SJCRH30 (cell line): ENCODE measurements at regions not wholly inside any gene's neighbourhood (a gene's known extent, or its start where the extent isn't known, plus 50 kb on each side); places are given as distances from the start of the nearest gene placed in this dataset.
"Not testable (repeated sequence)": the region's sequence is repeated elsewhere in the genome, so short reads cannot be mapped to it uniquely, and the experiment has no call there.

Experiments
- DNase-seq, 2 experiments: peaks; one replicate each; pipeline ENCODE4 v3.0.0-alpha.2; 2015 to 2020
- H3K27ac ChIP-seq: fragments of 250-450 bp; sonication (Bioruptor Pico); 2 replicates; pipeline ENCODE4 v1.5.1; 2020; ENCODE audit warnings: mild to moderate bottlenecking, moderate library complexity
- H3K27me3 ChIP-seq: fragments of 250-450 bp; sonication (Bioruptor Pico); 2 replicates; pipeline ENCODE4 v1.5.1; 2020; ENCODE audit warnings: mild to moderate bottlenecking, moderate library complexity
- H3K36me3 ChIP-seq: fragments of 250-450 bp; sonication (Bioruptor Pico); 2 replicates; pipeline ENCODE4 v1.5.1; 2020; ENCODE audit warnings: mild to moderate bottlenecking, moderate library complexity
- H3K4me1 ChIP-seq: fragments of 250-450 bp; sonication (Bioruptor Pico); 2 replicates; pipeline ENCODE4 v1.5.1; 2020; ENCODE audit warnings: mild to moderate bottlenecking, moderate library complexity
- H3K4me3 ChIP-seq: fragments of 250-450 bp; sonication (Bioruptor Pico); 2 replicates; pipeline ENCODE4 v1.5.1; 2020; ENCODE audit warnings: mild to moderate bottlenecking, moderate library complexity
- H3K9me3 ChIP-seq: fragments of 250-450 bp; sonication (Bioruptor Pico); replicated peaks from 2 replicates; pipeline ENCODE4 v1.5.1; 2020; ENCODE audit warnings: mild to moderate bottlenecking, moderate library complexity

DNA sequence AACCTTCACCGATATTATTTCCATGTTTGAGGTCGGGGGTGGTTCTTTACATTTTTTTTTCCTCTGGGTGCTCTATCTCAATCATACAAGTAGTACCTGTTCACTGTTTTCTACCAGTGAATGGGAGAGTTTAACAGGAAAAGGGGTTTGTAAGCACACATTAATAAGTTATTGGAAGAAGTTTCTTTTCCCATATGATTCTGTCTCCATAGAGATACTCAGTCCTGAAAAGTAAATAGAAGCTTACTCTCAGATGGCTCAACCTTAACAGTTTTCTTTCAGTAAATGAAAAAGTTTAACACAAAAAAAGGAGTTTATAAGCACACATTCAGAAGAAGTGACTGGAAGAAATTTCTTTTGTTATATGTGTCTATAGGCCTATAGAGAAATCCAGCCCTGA, 995.6 kb upstream of the SLC39A10 start:
- H3K4me1 ChIP-seq = no peaks in the 10 kb centered on the region
- H3K27ac ChIP-seq = no peak overlapping the region
- no peak for DNase-seq
- H3K4me3 ChIP-seq = no peak overlapping the region
- no peaks in the 10 kb centered on the region for H3K9me3 ChIP-seq
- no peaks in the 10 kb centered on the region for H3K36me3 ChIP-seq
- 0 out of 2 replicates have a peak, but pooled peaks cover 10% of the 10 kb centered on the region for H3K27me3 ChIP-seq

DNA sequence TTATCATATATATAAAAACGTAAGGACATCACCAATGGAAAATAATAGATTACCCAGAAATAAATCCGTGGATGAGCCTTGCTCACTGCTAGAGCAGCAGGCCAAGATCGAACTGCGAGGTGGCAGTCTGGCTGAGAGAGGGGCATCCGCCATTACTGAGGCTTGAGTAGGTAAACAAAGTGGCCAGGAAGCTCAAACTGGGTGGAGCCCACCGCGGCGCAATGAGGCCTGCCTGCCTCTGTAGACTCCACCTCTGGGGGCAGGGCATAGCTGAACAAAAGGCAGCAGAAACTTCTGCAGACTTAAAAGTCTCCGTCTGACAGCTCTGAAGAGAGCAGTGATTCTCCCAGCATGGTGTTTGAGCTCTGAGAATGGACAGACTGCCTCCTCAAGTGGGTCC, 1018.0 kb upstream of the SLC39A10 start:
- H3K27me3 ChIP-seq, DNase-seq, H3K27ac ChIP-seq, H3K4me3 ChIP-seq, H3K4me1 ChIP-seq, H3K9me3 ChIP-seq, H3K36me3 ChIP-seq: not testable (repeated sequence)

DNA sequence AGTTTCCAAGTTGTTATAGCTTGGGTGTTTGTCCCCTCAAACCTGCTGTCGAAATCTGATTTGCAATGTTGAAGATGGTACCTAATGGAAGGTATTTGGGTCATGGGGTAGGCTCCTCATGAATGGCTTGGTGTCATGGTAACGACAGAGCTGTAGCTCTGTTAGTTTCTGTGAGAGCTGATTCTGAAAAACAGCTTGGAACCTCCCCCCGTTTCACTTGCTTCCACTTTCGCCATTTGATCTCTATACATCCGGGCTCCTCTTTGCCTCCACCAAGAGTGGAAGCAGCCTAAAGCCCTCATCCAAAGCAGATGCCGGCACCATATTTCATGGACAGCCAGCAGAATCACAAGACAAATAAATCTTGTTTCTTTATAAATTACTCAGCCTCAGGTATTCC, 1035.1 kb upstream of the SLC39A10 start:
- H3K4me1 ChIP-seq = no peaks in the 10 kb centered on the region; the same call in 1 of the 2 replicates
- H3K36me3 ChIP-seq = no peaks in the 10 kb centered on the region
- H3K4me3 ChIP-seq = no peak overlapping the region
- no peak for DNase-seq
- H3K27me3 ChIP-seq = no peaks in the 10 kb centered on the region
- no peak overlapping the region for H3K27ac ChIP-seq
- H3K9me3 ChIP-seq = no peaks in the 10 kb centered on the region

DNA sequence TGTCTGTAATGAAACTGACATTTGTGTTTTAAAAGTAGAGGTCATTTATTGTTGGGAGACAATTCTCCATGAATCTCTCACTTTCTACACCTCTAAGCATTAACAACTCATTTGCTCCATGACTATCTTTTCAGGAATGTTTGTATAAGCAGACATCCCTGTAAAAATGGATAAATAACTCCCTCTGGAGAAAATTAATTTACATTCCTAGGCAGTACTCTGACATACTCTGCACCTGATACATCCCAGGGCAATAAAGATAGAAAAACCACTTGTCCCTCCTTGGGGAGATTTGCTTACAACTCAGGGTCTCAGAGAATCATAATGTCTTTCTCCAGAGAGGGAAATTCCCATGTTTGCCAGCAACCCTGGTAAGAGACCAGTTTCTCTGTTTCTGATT, 1037.7 kb upstream of the SLC39A10 start:
- Histone ChIP-seq H3K27me3 (no peaks in the 10 kb centered on the region), H3K9me3 (0 out of 2 replicates have a peak, but pooled peaks cover 2% of the 10 kb centered on the region), H3K4me1 (no peaks in the 10 kb centered on the region; the same call in 1 of the 2 replicates), H3K4me3 (no peak overlapping the region), H3K36me3 (no peaks in the 10 kb centered on the region), H3K27ac (no peak overlapping the region)
- no peak for DNase-seq

DNA sequence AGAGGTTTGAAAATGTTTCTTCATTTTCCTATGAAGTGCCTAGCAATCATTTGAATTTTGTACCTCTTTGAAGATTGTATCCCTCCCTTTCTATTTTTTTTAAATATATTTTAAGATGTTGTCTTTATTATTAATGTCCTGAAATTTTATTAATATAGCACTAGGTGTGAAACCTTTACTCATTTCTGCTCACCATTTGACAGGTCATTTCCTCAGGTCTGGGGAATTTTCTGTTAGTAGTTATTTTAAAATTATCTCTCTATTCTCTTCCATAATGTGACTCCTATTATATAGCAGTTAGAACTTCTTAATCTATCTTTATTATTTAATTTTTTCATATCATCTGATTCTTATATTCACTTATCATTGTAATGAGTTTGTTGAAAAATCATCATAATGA, 1038.6 kb upstream of the SLC39A10 start:
- Histone ChIP-seq H3K36me3 (no peaks in the 10 kb centered on the region), H3K27me3 (no peaks in the 10 kb centered on the region), H3K4me1 (no peaks in the 10 kb centered on the region; the same call in 1 of the 2 replicates), H3K27ac (no peak overlapping the region), H3K9me3 (0 out of 2 replicates have a peak, but pooled peaks cover 2% of the 10 kb centered on the region), H3K4me3 (no peak overlapping the region)
- no peak for DNase-seq

DNA sequence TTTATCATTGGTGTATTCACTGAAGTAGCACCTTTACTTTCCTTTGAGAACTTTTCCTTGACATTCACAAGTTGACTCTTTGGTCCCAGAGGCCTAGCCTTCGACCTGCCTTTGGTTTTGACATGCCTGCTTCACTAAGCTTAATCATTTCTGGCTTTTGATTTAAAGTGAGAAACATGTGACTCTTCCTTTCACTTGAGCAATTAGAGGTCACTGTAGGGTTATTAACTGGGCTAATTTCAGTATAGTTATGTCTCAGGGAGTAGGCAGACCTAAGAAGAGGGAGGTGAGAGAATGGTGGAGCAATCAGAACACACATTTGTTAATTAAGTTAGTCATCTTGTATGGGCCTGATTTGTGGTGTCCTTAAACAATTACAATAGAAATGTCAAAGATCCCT, 1040.7 kb upstream of the SLC39A10 start:
- Histone ChIP-seq H3K27ac (no peak overlapping the region), H3K36me3 (no peaks in the 10 kb centered on the region), H3K27me3 (no peaks in the 10 kb centered on the region), H3K4me3 (no peak overlapping the region), H3K9me3 (0 out of 2 replicates have a peak, but pooled peaks cover 2% of the 10 kb centered on the region), H3K4me1 (no peaks in the 10 kb centered on the region; the same call in 1 of the 2 replicates)
- no peak for DNase-seq

DNA sequence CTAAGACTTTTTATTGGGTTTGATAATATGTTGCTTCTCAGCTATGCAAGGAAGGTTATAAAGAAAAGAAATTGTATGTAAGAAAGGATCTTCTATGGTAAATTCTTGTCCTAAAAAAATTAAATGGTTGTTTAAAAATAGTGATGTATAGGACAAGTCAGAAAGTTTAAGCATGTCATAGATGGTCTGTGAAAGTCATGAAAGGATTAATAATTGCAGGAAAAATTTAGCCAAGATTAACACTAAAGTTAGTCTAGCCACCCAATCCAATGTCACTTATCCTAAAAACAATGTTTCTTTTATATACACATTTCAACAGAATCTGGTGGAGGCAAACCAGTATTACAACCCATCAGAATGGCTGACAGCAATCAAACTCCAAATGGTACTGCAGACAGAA, 1046.7 kb upstream of the SLC39A10 start:
- H3K27ac ChIP-seq = no peak overlapping the region
- no peaks in the 10 kb centered on the region for H3K36me3 ChIP-seq
- peaks cover 8% of the 10 kb centered on the region for H3K9me3 ChIP-seq
- H3K4me1 ChIP-seq = no peaks in the 10 kb centered on the region
- no peaks in the 10 kb centered on the region for H3K27me3 ChIP-seq
- no peak overlapping the region for H3K4me3 ChIP-seq
- DNase-seq = no peak

DNA sequence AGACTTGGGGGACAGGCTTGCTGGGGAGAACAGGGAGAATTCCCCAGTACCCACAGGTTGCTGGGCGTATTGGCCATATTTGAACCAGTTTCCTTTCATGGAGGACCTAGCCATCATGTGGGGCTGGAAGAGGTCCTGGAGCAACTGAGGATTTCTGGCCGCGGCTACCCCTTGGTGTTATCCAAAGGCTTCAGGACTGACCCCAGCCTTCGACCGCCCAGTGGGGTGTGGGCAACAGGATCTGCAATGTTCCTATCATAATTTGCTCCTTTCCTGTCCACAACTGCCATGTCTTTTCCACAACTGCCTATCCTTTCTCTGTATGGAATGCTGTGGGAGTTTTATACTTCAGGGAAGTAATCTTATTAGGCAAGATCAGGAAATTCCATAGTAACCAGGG, 1053.6 kb upstream of the SLC39A10 start:
- no peak for DNase-seq

DNA sequence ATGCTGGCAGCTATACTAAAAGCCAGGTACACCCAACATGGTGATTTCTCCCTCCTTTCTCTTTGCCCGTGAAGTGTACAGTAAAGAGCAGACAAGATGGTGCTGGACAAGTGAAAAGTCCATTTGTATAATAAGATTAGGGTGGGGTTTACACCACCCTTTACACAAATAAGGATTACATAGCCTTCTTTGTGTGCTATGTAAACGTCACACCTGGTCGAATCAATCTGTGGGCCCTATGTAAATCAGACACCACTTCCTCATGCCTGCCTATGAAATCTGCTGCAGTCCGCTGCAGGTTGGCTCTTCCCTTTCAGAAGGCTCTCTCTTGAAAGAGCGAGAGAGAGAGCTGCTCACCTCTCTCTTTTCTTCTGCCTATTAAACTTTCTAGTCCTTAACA, 1054.3 kb upstream of the SLC39A10 start:
- H3K27me3 ChIP-seq = no peaks in the 10 kb centered on the region
- no peak overlapping the region for H3K27ac ChIP-seq
- H3K36me3 ChIP-seq = no peaks in the 10 kb centered on the region
- peak; percentile 63 to 79 for DNase-seq
- H3K4me1 ChIP-seq = peaks cover 3% of the 10 kb centered on the region; the same call in 1 of the 2 replicates
- H3K4me3 ChIP-seq = no peak overlapping the region
- no peaks in the 10 kb centered on the region for H3K9me3 ChIP-seq

More for the DNA sequence above, 1053.6 kb upstream of the SLC39A10 start:
- Histone ChIP-seq H3K27ac (no peak overlapping the region), H3K4me3 (no peak overlapping the region), H3K36me3 (no peaks in the 10 kb centered on the region), H3K4me1 (peaks cover 3% of the 10 kb centered on the region; the same call in 1 of the 2 replicates), H3K9me3 (no peaks in the 10 kb centered on the region), H3K27me3 (no peaks in the 10 kb centered on the region)

DNA sequence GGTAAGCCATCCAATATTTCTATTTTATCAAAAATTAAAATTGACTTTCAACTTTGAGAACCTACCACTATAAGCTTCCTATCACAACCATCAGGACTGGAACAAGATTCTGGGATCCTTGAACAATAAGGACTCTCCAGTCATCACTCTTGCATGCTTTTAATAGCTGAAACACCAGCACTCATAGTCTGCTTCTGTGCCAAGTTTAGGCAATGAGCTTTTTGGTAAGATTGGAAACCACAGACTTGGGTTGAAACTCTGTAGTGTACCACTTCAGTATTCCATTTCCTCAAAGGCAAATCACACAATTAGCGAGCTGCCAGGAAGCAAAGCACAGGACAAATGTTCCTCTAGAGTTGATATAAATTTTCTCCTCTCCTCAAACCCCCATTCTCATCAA, 1065.8 kb upstream of the SLC39A10 start:
- H3K27me3 ChIP-seq = no peaks in the 10 kb centered on the region
- no peak for DNase-seq
- H3K4me3 ChIP-seq = no peak overlapping the region
- no peaks in the 10 kb centered on the region for H3K4me1 ChIP-seq
- H3K9me3 ChIP-seq = no peaks in the 10 kb centered on the region
- no peak overlapping the region for H3K27ac ChIP-seq
- H3K36me3 ChIP-seq = no peaks in the 10 kb centered on the region

DNA sequence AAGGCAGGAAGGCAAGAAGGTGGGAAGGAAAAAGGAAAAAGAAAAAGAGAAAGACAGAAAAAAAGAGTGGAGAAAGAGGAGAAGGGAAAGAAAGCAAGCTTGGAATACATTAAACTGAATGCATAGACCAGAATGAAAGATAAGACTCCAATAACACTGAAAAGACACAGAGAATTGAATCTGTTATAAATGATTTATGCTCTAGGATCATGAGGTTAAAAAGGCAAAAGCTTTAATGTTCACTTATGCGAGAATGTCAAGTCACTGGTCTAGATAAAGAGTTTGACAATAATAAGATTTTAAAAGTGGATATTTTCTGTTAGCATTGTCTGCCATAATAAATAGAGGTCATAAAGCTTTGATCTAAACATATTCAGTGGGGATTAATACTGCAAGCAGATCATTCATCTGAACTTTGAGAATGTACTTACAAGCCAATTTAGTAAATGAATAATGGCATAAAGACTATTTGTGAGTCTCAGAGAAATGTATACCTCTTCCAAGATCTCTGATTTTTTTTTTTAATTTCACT, 1069.2 kb upstream of the SLC39A10 start:
- Histone ChIP-seq H3K27me3 (no peaks in the 10 kb centered on the region), H3K4me3 (no peak overlapping the region), H3K9me3 (no peaks in the 10 kb centered on the region), H3K36me3 (0 out of 2 replicates have a peak, but pooled peaks cover 2% of the 10 kb centered on the region), H3K4me1 (no peaks in the 10 kb centered on the region), H3K27ac (no peak overlapping the region)
- no peak for DNase-seq

DNA sequence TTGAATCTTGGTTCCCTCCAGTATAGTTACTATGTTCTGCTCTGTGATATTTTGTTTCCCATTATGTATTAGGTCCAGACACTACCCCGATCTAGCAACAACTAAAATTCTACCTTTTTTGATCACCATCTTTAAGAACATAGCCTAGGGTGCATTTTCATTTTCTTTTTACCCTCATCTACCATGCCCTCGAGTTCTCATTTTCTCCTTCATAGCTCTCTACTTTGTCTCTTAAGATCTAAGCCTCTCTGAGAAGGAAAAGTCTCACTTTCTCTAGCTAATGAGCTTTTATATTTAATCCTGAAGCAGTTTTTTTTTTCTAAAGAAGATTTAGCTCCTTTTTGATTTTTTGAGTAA, 1089.4 kb upstream of the SLC39A10 start:
- Histone ChIP-seq H3K36me3 (no peaks in the 10 kb centered on the region), H3K27ac (no peak overlapping the region), H3K27me3 (no peaks in the 10 kb centered on the region), H3K4me3 (no peak overlapping the region), H3K4me1 (no peaks in the 10 kb centered on the region), H3K9me3 (no peaks in the 10 kb centered on the region)
- no peak for DNase-seq

DNA sequence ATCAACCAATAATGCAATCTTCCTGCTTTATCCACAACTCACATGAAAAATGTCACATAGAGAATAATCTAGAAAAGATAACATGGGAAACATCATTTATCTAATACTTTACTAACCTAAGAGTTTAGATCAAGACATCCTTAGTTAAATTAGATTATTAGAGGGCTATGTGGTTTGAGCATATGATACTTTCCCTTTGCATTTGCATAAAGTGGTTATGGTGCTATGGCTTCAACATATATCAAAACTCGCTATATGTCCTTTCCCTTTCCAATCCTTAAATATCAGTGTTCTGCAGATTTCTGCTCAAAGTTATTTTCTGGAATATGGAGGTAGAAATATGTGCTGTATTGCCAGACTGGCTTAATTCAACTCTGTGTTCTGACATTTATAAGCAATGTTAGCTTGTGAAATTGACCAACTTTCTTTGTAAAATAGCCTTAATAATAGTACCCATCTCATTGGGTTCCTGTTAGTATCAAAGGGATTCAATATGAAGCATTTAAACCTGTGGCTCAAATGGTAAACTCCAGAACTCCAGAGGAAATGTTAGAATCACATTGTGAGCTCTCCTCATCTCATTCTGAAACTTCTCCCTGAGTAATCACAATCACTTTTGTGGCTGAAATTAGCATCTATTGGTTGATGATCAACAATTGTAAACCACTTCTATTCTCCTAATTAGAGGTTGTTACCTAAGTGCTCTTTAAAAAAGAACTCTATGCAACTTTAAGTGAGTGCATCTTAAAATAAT, 1089.9 kb upstream of the SLC39A10 start:
- H3K27me3 ChIP-seq = no peaks in the 10 kb centered on the region

DNA sequence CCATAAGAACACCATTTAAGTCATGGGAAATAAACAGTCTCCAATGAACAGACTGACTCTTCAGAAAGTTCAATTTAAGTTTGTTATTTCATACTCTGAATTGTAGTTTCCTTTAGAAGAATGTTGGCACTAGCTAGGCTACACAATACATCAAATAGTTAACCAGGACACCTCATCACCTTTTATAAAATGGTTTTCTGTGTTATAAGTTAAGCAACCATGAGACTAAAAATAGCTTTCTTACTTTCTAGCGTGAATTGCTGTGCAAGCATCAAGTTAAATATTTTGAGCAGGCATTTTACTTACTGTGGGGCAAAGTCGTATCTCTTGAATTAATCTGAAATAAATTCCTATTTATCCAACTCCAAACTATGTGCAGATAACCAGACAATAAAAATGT, 1092.6 kb upstream of the SLC39A10 start:
- Histone ChIP-seq H3K27ac (no peak overlapping the region), H3K4me3 (no peak overlapping the region), H3K27me3 (no peaks in the 10 kb centered on the region), H3K9me3 (no peaks in the 10 kb centered on the region), H3K36me3 (no peaks in the 10 kb centered on the region), H3K4me1 (no peaks in the 10 kb centered on the region)
- DNase-seq = no peak

More for the DNA sequence above, 1089.9 kb upstream of the SLC39A10 start:
- no peak overlapping the region for H3K4me3 ChIP-seq
- H3K27ac ChIP-seq = no peak overlapping the region
- no peak for DNase-seq
- no peaks in the 10 kb centered on the region for H3K4me1 ChIP-seq
- H3K9me3 ChIP-seq = no peaks in the 10 kb centered on the region
- no peaks in the 10 kb centered on the region for H3K36me3 ChIP-seq

DNA sequence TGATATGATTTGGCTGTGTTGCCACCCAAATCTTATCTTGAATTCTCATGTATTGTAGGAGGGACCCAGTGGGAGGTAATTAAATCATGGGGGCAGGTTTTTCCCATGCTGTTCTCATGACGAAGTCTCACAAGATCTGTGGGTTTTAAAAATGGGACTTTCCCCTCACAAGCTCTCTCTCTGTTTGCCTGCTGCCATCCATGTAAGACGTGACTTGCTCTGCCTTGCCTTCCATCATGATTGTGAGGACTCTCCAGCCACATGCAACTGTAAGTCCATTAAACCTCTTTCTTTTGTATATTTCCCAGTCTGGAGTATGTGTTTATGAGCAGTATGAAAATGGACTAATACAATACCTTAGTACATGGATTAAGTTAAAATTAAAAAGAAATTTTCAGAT, 1094.7 kb upstream of the SLC39A10 start:
- no peaks in the 10 kb centered on the region for H3K9me3 ChIP-seq
- no peak for DNase-seq
- no peak overlapping the region for H3K4me3 ChIP-seq
- H3K27me3 ChIP-seq = no peaks in the 10 kb centered on the region
- no peak overlapping the region for H3K27ac ChIP-seq
- no peaks in the 10 kb centered on the region for H3K36me3 ChIP-seq
- H3K4me1 ChIP-seq = no peaks in the 10 kb centered on the region

DNA sequence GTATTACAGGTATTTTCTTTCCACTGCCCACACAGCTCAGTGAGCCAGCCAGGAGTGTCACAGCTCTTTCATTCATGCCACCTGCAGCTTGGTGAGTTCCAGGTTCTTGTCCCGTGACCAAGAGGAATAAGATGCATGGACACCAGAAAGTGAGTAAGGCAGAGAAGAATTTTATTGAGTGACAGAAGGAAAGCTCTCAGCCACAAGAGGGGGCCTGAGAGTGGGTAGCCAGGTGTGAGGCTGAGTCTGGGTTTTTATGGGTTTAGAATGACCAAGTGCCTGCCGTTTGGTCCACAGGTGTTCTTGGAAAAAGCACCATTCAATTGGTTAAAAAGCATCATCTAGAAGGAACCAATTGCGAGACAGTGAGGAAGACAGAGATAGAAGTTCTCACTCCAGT, 1097.1 kb upstream of the SLC39A10 start:
- H3K27me3 ChIP-seq = no peaks in the 10 kb centered on the region
- H3K4me3 ChIP-seq = no peak overlapping the region
- H3K36me3 ChIP-seq = no peaks in the 10 kb centered on the region
- H3K9me3 ChIP-seq = no peaks in the 10 kb centered on the region
- no peak overlapping the region for H3K27ac ChIP-seq
- DNase-seq = no peak
- H3K4me1 ChIP-seq = no peaks in the 10 kb centered on the region
